ENCODE measurements at regions not wholly inside any gene's neighbourhood (a gene's known extent, or its start where the extent isn't known, plus 50 kb on each side); places are given as distances from the start of the nearest gene placed in this dataset.

DNA sequence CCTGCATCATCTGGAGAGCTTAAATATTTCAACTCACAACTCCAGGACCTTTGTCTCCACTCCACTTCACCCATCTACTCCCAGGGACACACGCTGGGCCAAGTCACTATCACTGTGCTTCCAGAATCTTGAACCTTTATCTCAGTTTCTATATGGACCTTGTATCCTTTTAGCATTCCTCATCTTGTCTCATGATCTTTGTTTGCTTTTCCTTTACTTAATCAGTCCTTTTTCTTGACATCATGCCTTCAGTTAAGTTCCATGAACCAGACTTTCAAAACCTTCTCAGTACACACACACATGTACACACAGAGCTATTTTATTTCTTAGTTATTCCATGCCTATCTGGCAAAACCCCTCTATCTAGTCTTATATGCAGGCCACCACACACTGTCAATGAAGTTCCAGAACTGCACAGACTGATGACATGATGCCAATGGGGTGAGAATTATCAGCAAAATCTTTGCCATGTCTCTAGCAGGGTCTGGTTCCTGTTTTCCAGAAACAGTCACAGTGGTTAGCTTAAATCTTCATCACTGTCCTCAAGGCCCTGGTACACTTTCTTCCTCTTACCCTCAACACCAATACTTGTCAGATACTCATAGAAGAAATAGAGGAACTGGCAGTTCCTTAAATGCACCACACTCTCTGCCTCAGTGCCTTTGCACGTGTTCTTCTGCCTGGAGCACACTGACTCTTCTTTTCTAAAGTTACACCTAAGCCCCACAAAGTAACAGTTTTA is 77.6 kb upstream of the STARD13 start:
- TF ChIP-seq GATA3 (IDR thresholded peaks at IDR 0.05; ENCODE audit: low read depth, low read length), result no peak
- TF ChIP-seq GATA2 (IDR thresholded peaks at IDR 0.05; ENCODE audit: low read depth, low read length), result no peak

DNA sequence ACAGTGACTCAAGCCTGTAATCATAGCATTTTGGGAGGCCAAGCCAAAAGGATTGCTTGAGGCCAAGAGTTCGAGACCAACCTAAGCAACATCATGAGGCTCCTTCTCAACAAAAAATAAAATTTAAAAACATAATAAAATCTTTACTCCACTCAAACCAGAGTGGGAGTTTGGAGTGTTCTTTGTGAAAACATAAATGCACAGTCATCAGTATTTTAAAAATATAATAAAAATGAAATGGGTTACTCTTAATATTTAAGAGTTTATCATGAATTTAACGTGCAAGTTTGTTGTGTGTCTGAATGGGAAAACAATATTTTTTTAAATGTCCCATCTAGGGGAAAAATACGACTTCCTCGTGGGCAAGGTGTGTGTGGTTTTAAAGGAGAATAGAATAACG is 78.6 kb upstream of the STARD13 start:
- TF ChIP-seq GATA3 (IDR thresholded peaks at IDR 0.05; ENCODE audit: low read depth, low read length) (no peak), GATA2 (IDR thresholded peaks at IDR 0.05; ENCODE audit: low read depth, low read length) (no peak)

DNA sequence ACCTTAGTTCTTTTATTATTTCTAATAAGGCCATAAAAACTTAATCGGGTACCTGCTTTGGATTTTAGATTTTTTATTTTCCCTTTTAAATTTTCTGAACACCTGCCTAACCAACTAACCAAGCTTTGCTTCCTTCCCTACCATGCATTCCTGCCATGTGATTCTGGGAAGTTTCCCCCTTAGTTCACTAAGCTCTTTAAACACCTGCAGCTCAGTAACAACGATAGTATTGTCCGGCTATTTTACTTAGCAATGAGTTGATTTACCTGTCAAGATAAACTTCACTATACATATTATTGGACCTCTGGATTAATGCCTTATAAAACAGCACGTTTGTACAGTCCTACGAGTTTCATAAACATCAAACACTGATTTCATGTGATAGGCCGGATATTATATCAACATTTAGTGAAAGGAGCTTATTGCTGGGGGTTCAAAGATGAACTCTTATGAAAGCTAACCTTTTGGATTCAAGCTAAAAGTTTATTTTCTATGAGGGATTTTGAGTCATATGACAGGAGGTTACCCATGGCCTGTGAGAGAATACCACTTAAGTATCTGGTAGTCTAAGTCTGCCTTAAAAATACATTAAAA is 81.0 kb upstream of the STARD13 start:
- no peak for TF ChIP-seq GATA3 (IDR thresholded peaks at IDR 0.05; ENCODE audit: low read depth, low read length)
- no peak for TF ChIP-seq GATA2 (IDR thresholded peaks at IDR 0.05; ENCODE audit: low read depth, low read length)

DNA sequence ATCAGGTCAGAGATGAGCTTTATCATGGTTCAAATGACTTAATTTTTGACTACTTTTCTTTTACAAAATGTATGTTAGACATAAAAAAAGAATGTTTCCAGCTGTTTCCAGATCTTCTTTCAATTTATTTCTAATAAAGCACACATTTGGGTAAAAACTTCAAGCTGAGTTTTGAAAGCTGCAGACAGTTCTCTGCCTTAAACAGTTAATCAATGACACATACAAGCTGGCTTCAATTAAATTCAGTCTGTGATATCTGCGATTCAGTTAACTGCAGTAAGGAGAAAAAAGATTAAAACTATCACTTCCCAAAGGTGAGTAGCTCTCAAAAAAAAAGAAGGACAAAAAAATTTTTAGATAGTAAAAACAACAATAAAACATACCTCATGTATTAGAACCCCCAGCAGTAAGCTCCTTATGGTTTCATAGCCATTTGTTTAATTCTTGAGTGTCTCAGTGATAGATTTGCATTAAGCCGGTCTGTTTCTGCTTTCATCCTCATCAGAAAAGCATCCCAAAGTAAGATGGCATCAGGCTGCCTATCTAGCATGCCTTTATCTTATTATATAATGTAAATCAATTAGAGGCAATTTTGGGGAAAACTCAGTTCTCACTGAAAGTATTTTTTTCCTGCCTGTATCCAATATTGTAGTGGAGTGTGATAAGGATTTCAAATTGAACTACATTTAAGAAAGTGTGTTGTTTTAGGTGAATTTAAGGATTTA is 81.8 kb upstream of the STARD13 start:
- peak; percentile 49; the same call in 1 of the 2 replicates for TF ChIP-seq GATA2 (IDR thresholded peaks at IDR 0.05; ENCODE audit: low read depth, low read length)
- peak; percentile 72 for TF ChIP-seq GATA3 (IDR thresholded peaks at IDR 0.05; ENCODE audit: low read depth, low read length)

DNA sequence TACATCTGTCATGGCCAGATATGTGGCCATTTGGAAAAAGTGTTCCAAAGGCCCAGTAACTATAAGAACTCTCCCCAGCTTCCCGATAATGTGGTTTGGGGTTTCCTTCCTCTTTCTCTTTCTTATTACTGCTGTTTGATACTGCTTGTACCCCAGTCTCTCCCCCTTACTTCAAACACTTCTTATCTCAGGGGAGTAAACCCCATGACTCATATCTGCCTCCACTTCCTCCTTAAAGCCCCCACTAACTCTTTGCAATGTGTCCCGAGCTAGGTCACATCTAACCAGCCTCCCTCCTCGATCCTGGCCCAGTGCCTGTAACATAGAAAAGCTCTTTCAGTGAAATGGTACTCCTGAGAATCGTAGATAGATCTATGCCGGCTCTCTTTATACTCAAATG is 82.4 kb upstream of the STARD13 start:
- no peak for TF ChIP-seq GATA2 (IDR thresholded peaks at IDR 0.05; ENCODE audit: low read depth, low read length)
- TF ChIP-seq GATA3 (IDR thresholded peaks at IDR 0.05; ENCODE audit: low read depth, low read length), result no peak

DNA sequence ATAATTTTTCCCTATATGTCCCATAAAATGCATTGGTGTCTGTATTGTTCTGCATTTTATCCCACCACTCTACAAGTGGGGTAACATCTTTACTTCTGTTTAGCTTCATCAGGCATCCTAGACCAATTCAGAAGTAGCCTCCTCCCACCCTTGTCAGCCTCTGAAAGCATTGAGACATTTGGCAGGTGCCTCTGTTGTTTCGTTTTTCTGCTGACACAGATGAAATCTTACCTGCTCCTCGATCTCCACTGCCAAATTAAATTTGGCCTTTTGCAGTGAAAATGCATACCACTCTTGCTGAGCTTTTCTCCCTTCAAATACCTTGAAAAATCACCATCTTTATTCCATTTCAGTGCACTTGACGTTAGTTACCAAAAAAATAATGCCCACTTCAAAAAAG is 83.5 kb upstream of the STARD13 start:
- TF ChIP-seq GATA3 (IDR thresholded peaks at IDR 0.05; ENCODE audit: low read depth, low read length) (no peak), GATA2 (IDR thresholded peaks at IDR 0.05; ENCODE audit: low read depth, low read length) (no peak)

DNA sequence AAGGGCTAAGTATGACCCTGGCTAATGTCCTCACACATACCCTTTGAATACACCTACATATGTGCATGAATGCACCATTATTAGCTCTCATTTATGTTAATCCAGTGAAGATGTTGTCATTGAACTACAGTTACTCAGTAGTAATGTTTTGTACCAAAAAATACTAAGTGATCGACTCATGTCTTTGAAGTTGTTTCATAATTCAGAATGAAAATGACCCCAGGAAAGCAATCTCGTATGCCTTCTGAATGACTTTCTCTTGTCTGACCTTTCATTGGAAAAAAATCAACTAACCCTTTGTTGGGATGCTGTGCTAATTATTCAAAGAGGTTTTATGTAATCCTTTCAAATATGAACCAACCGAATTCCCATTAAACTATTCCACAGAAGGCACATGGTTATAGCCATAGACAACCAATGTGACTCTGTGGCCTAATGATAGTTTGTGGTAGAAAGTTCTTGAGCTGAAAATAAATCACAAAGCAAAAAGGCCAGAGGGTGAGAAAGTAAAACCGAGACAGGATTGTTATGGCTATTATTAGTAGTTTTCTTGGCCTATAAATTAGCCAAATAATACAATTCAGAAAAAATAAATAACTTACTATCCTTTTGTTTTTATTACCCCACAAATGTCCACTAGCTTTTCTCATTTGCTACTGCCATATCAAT is 86.8 kb upstream of the STARD13 start:
- TF ChIP-seq GATA2 (IDR thresholded peaks at IDR 0.05; ENCODE audit: low read depth, low read length) (no peak), GATA3 (IDR thresholded peaks at IDR 0.05; ENCODE audit: low read depth, low read length) (no peak)

DNA sequence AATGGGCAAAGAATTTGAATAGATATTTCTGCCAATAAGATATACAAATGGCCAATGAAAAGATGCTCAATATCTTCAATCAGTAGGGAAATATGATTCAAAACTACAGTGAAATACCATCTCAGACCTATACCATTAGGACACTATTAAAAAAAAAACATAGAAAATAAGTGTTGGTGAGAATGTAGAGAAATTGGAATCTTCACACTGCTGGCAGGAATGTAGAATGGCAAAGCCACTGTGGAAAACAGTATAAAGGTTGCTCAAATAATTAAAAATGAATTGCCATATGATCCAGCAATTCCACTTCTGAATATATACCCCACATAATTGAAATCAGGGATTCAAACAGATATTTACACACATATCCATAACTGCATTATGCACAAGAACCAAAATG is 88.1 kb upstream of the STARD13 start:
- no peak for TF ChIP-seq GATA3 (IDR thresholded peaks at IDR 0.05; ENCODE audit: low read depth, low read length)
- no peak for TF ChIP-seq GATA2 (IDR thresholded peaks at IDR 0.05; ENCODE audit: low read depth, low read length)

DNA sequence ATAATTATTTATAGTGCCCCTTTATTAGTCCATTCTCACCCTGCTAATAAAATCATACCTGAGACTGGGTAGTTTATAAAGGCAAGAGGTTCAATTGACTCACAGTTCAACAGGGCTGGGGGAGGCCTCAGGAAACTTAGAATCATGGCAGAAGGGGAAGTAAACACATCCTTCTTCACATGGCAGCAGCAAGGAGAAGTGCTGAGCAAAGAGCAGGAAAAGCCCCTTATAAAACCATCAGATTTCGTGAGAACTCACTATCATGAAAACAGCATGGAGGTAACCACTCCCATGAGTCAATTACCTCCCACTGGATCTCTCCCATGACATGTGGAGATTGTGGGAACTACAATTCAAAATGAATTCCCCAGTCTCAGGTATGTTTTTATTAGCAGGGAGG is 89.9 kb upstream of the STARD13 start:
- TF ChIP-seq GATA3 (IDR thresholded peaks at IDR 0.05; ENCODE audit: low read depth, low read length), result no peak
- no peak for TF ChIP-seq GATA2 (IDR thresholded peaks at IDR 0.05; ENCODE audit: low read depth, low read length)

DNA sequence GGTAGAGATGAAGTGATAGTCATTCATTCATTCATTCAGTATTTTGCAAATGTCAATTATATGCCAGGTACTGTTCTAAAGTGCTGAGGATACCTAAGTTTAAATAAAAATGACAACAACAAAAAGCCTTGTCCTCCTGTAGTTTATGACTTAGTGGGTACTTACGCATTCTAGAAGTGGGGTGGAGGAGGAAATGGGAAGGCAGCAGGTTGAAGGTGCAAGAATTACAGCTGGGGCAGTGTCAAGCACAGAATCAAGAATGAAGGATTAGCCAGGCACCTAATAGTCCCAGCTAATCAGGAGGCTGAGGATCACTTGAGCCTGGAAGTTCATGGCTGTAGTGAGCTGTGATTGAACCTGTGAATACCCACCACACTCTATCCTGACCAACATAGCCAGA is 90.7 kb upstream of the STARD13 start:
- TF ChIP-seq GATA3 (IDR thresholded peaks at IDR 0.05; ENCODE audit: low read depth, low read length) (no peak), GATA2 (IDR thresholded peaks at IDR 0.05; ENCODE audit: low read depth, low read length) (no peak)

DNA sequence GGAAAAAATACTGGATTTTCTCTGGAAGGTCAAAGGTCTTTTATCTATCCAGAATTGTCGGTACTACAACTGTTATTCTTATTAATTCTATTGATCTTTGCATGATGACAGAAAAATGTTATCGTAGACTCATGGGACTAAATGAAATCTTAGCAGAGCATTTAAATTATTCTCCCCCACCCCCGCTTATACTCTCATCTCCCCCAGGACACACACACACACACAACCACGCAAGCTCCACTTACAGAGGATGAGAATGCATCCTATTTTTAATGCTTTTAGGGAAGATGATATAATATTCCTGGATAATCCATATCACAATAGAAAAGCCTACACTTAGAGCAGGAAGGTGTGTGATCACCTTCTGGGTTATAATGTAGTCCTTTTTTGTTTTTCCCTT is 91.9 kb upstream of the STARD13 start:
- TF ChIP-seq GATA3 (IDR thresholded peaks at IDR 0.05; ENCODE audit: low read depth, low read length) (no peak), GATA2 (IDR thresholded peaks at IDR 0.05; ENCODE audit: low read depth, low read length) (no peak)

DNA sequence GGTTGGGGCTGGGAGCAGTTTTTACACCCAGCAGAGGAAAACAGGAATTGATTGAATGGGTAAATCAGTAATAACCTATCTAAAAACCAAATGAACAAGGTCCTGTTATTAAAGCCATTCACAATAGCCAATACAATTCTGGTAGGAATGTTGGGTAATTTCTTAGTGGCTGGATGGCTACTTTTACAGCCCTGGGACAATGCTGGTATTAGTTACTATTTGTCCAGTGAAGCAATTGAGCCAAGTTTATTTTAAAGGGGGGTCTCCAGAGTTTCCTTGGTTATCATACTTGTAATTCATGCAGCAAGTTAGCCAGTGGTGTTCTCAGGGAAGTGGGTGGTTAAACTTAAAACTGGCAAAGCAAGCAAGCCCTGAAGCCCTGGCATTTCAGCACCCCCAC is 92.3 kb upstream of the STARD13 start:
- no peak for TF ChIP-seq GATA2 (IDR thresholded peaks at IDR 0.05; ENCODE audit: low read depth, low read length)
- no peak for TF ChIP-seq GATA3 (IDR thresholded peaks at IDR 0.05; ENCODE audit: low read depth, low read length)

DNA sequence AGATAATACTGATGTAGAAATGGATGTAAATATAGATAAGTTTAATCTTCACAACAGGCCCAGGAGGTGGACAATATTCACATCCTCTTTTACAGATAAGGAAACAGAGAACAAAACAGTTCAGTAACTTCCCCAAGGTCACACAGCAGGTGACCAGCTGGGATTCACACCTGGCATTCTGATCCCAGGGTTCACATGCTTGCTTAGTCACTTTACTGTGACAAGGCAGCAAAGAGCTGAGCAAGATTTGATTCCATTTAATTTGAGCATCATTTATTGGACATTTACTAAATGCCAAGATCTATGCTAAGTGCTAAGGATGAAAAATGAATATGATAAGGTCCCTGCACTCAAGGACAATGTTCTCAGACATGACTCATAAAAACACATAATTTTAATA is 94.1 kb upstream of the STARD13 start:
- TF ChIP-seq GATA2 (IDR thresholded peaks at IDR 0.05; ENCODE audit: low read depth, low read length) (no peak), GATA3 (IDR thresholded peaks at IDR 0.05; ENCODE audit: low read depth, low read length) (no peak)

DNA sequence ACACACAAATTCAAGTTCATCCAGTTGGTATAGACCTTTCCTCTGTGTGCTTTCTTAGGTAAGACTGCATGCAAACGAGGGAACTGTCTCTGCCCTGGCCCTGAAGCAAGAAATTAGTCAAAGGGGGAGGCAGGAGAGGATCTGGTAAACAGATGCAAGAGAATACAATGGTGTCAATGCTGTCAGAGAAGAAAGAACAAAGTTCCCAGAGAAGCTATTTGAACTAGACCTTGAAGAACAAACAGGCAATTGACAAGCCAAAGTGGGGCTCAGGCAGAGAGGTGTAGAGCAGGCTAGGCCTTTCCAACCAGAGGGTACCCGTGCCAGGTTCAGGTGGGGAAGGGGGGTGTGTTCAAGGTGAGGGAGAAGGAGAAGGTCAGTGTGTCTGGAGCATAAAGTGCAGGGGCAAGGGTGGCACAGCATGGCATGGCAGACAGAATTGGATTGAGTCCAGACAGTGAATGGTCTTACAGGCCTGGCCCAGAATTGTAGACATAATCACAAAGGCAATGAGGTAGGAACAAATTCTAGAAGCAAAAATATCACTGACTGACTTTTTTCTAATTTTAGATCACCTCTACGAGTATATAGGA is 95.0 kb upstream of the STARD13 start:
- TF ChIP-seq GATA2 (IDR thresholded peaks at IDR 0.05; ENCODE audit: low read depth, low read length) (no peak), GATA3 (IDR thresholded peaks at IDR 0.05; ENCODE audit: low read depth, low read length) (no peak)
